Trophoblast cell (in vitro differentiated cells and primary cell): ENCODE measurements at regions not wholly inside any gene's neighbourhood (a gene's known extent, or its start where the extent isn't known, plus 50 kb on each side); places are given as distances from the start of the nearest gene placed in this dataset.

Experiments used
- DNase-seq, 2 donors: peaks; one replicate each; pipeline ENCODE4 v3.0.0-alpha.2; 2016
- H2AFZ ChIP-seq: 2 replicates; pipeline ENCODE4 v1.6.1; 2013; ENCODE audit warnings: low read length, moderate library complexity, mild to moderate bottlenecking; ENCODE audit not compliant: insufficient read depth, poor library complexity
- H2AK5ac ChIP-seq: 2 replicates; pipeline ENCODE4 v1.6.1; 2013; ENCODE audit warnings: mild to moderate bottlenecking, low read length
- H2BK120ac ChIP-seq: 2 replicates; pipeline ENCODE4 v1.6.1; 2013; ENCODE audit warnings: low read length, mild to moderate bottlenecking, moderate library complexity; ENCODE audit not compliant: insufficient read depth, poor library complexity
- H2BK12ac ChIP-seq: 2 replicates; pipeline ENCODE4 v1.6.1; 2013; ENCODE audit warnings: mild to moderate bottlenecking, low read length, moderate library complexity
- H2BK5ac ChIP-seq: 2 replicates; pipeline ENCODE4 v1.6.1; 2013; ENCODE audit warnings: low read length, low read depth, moderate library complexity, mild to moderate bottlenecking; ENCODE audit not compliant: poor library complexity
- H3K14ac ChIP-seq: 2 replicates; pipeline ENCODE4 v1.6.1; 2013; ENCODE audit warnings: mild to moderate bottlenecking, low read length
- H3K18ac ChIP-seq: 2 replicates; pipeline ENCODE4 v1.6.1; 2013; ENCODE audit warnings: mild to moderate bottlenecking, low read length
- H3K23ac ChIP-seq: 2 replicates; pipeline ENCODE4 v1.6.1; 2013; ENCODE audit warnings: low read length
- H3K27ac ChIP-seq: 2 replicates; pipeline ENCODE4 v1.5.1; 2013; ENCODE audit warnings: low read depth, mild to moderate bottlenecking, inconsistent platforms, low read length, moderate library complexity
- H3K27me3 ChIP-seq: 2 replicates; pipeline ENCODE4 v1.6.1; 2013; ENCODE audit warnings: inconsistent platforms, mild to moderate bottlenecking, low read length, moderate library complexity; ENCODE audit not compliant: insufficient read depth
- H3K36me3 ChIP-seq, 2 experiments: 1 replicate in 1 of 2; 2 replicates in 1 of 2; pipeline ENCODE4 v1.6.1; 2013; ENCODE audit warnings: low read length in 2 of 2, mild to moderate bottlenecking in 2 of 2, moderate library complexity in 1 of 2; ENCODE audit not compliant: insufficient read depth in 2 of 2, control insufficient read depth in 1 of 2
- H3K4ac ChIP-seq: 2 replicates; pipeline ENCODE4 v1.6.1; 2013; ENCODE audit warnings: low read depth, mild to moderate bottlenecking, low read length, moderate library complexity
- H3K4me1 ChIP-seq, 2 experiments: 1 replicate in 1 of 2; 2 replicates in 1 of 2; pipeline ENCODE4 v1.6.1; 2013; ENCODE audit warnings: low read length in 2 of 2, mild to moderate bottlenecking in 2 of 2, moderate library complexity in 1 of 2; ENCODE audit not compliant: insufficient read depth in 2 of 2, control insufficient read depth in 1 of 2
- H3K4me2 ChIP-seq: 2 replicates; pipeline ENCODE4 v1.6.1; 2013; ENCODE audit warnings: inconsistent platforms, mild to moderate bottlenecking, low read length, moderate library complexity
- H3K4me3 ChIP-seq: 2 replicates; pipeline ENCODE4 v1.5.1; 2013; ENCODE audit warnings: mild to moderate bottlenecking, low read depth, low read length, inconsistent platforms
- H3K79me1 ChIP-seq: one replicate; pipeline ENCODE4 v1.6.1; 2013; ENCODE audit warnings: low read length
- H3K79me2 ChIP-seq: 2 replicates; pipeline ENCODE4 v1.6.1; 2013; ENCODE audit warnings: low read length, mild to moderate bottlenecking; ENCODE audit not compliant: control insufficient read depth, insufficient read depth, poor library complexity
- H3K9ac ChIP-seq: 2 replicates; pipeline ENCODE4 v1.6.1; 2013; ENCODE audit warnings: mild to moderate bottlenecking, low read length
- H3K9me3 ChIP-seq: 2 replicates; pipeline ENCODE4 v1.6.1; 2013; ENCODE audit warnings: low read depth, mild to moderate bottlenecking, control low read depth, inconsistent platforms, low read length; ENCODE audit not compliant: insufficient read depth
- H4K12ac ChIP-seq: 2 replicates; pipeline ENCODE4 v1.6.1; 2013; ENCODE audit warnings: low read depth, mild to moderate bottlenecking, low read length, moderate library complexity
- H4K8ac ChIP-seq: 2 replicates; pipeline ENCODE4 v1.6.1; 2013; ENCODE audit warnings: low read depth, mild to moderate bottlenecking, low read length, moderate library complexity
- H4K91ac ChIP-seq: one replicate; pipeline ENCODE4 v1.6.1; 2013; ENCODE audit warnings: low read depth, mild to moderate bottlenecking, low read length, moderate library complexity
- WGBS: extraction: QIAGEN DNeasy Blood & Tissue Kit; methylation state at CpG from one replicate; pipeline ENCODE4 v1.1.7; 2013; ENCODE audit warnings: missing lambda C conversion rate; ENCODE audit not compliant: insufficient read length, insufficient coverage; ENCODE audit errors: extremely low coverage; 5-methylcytosine and 5-hydroxymethylcytosine counted together

GRCh38 chr14:21780429-21781084, 106.9 kb upstream of the OR4E1 start:
- Histone ChIP-seq H3K4me2 (no peak overlapping the region), H3K27me3 (no peaks in the 10 kb centered on the region), H4K91ac (no peak overlapping the region), H3K36me3 (no peaks in the 10 kb centered on the region), H3K9me3 (peaks cover 1% of the 10 kb centered on the region), H3K4me3 (no peak overlapping the region), H2BK5ac (no peak overlapping the region), H3K4ac (no peak overlapping the region), H3K79me2 (no peaks in the 10 kb centered on the region), H3K27ac (no peak overlapping the region), H2BK12ac (no peak overlapping the region), H3K14ac (no peak overlapping the region), H3K4me1 (peaks cover 5 to 10% of the 10 kb centered on the region in 2 experiments), H4K12ac (no peak overlapping the region), H2BK120ac (no peak overlapping the region), H3K18ac (no peak overlapping the region), H3K23ac (no peak overlapping the region), H4K8ac (no peak overlapping the region), H3K79me1 (no peaks in the 10 kb centered on the region), H3K9ac (no peak overlapping the region), H2AK5ac (no peak overlapping the region), H2AFZ (no peak overlapping the region)
- DNase-seq: no peak
- WGBS: no CpG with 5 or more reads among the region's 14 CpGs

GRCh38 chr14:21771671-21772070, 98.1 kb upstream of the OR4E1 start:
- no peak overlapping the region for H4K91ac ChIP-seq
- H3K79me2 ChIP-seq: no peaks in the 10 kb centered on the region
- no peak overlapping the region for H2AK5ac ChIP-seq
- H3K36me3 ChIP-seq: no peaks in the 10 kb centered on the region
- no peak overlapping the region for H2AFZ ChIP-seq
- no peak overlapping the region for H3K4me3 ChIP-seq
- peak overlapping the region; percentile 68 for H2BK5ac ChIP-seq
- no peak overlapping the region for H3K27ac ChIP-seq
- H3K9me3 ChIP-seq: no peaks in the 10 kb centered on the region
- H3K4me1 ChIP-seq: peaks cover 4 to 12% of the 10 kb centered on the region in 2 experiments
- no peaks in the 10 kb centered on the region for H3K79me1 ChIP-seq
- WGBS: no CpG with 5 or more reads among the region's 1 CpG
- H2BK12ac ChIP-seq: no peak overlapping the region
- no peak overlapping the region for H4K8ac ChIP-seq
- no peaks in the 10 kb centered on the region for H3K27me3 ChIP-seq
- no peak overlapping the region for H3K4ac ChIP-seq
- H3K14ac ChIP-seq: no peak overlapping the region
- no peak overlapping the region for H4K12ac ChIP-seq
- H3K4me2 ChIP-seq: no peak overlapping the region
- no peak overlapping the region for H3K23ac ChIP-seq
- no peak overlapping the region for H2BK120ac ChIP-seq
- DNase-seq: peak; percentile 85 to 89
- H3K18ac ChIP-seq: no peak overlapping the region
- no peak overlapping the region for H3K9ac ChIP-seq

GRCh38 chr14:21768875-21769257, 95.2 kb upstream of the OR4E1 start:
- WGBS: no CpG with 5 or more reads among the region's 2 CpGs
- Histone ChIP-seq H2AK5ac (no peak overlapping the region), H2AFZ (no peak overlapping the region), H3K4ac (no peak overlapping the region), H3K27ac (no peak overlapping the region), H4K91ac (no peak overlapping the region), H3K9ac (no peak overlapping the region), H3K23ac (no peak overlapping the region), H3K4me3 (no peak overlapping the region), H3K27me3 (no peaks in the 10 kb centered on the region), H4K12ac (no peak overlapping the region), H3K9me3 (no peaks in the 10 kb centered on the region), H3K4me2 (no peak overlapping the region), H3K79me1 (no peaks in the 10 kb centered on the region), H3K4me1 (peaks cover 3 to 7% of the 10 kb centered on the region in 2 experiments), H4K8ac (no peak overlapping the region), H2BK5ac (no peak overlapping the region), H2BK120ac (no peak overlapping the region), H3K14ac (no peak overlapping the region), H3K36me3 (no peaks in the 10 kb centered on the region), H2BK12ac (no peak overlapping the region), H3K79me2 (no peaks in the 10 kb centered on the region), H3K18ac (no peak overlapping the region)
- DNase-seq: no peak

- Histone ChIP-seq H3K18ac (no peak overlapping the region), H3K27me3 (no peaks in the 10 kb centered on the region), H3K36me3 (no peaks in the 10 kb centered on the region), H3K14ac (no peak overlapping the region), H3K4me1 (peaks cover 3 to 7% of the 10 kb centered on the region in 2 experiments), H3K9ac (no peak overlapping the region), H2BK5ac (no peak overlapping the region), H3K79me1 (no peaks in the 10 kb centered on the region), H3K4ac (no peak overlapping the region), H2BK12ac (no peak overlapping the region), H2AFZ (no peak overlapping the region), H3K79me2 (no peaks in the 10 kb centered on the region), H3K9me3 (no peaks in the 10 kb centered on the region), H4K91ac (no peak overlapping the region), H3K23ac (no peak overlapping the region), H3K27ac (no peak overlapping the region), H4K12ac (no peak overlapping the region), H2AK5ac (no peak overlapping the region), H3K4me3 (no peak overlapping the region), H4K8ac (no peak overlapping the region), H3K4me2 (no peak overlapping the region), H2BK120ac (no peak overlapping the region)
- peak; percentile 3 to 64 for DNase-seq
- WGBS: no CpG with 5 or more reads among the region's 5 CpGs
Measured at GRCh38 chr14:21768116-21768874, 94.7 kb upstream of the OR4E1 start.
